Caki2 (cell line): ENCODE measurements at regions not wholly inside any gene's neighbourhood (a gene's known extent, or its start where the extent isn't known, plus 50 kb on each side); places are given as distances from the start of the nearest gene placed in this dataset.

ENCODE experiments used
- DNase-seq: peaks from one replicate; pipeline ENCODE4 v3.0.0-alpha.2; 2015; ENCODE audit warnings: low read depth
- in situ Hi-C: cut with HindIII; loops from 2 replicates; pipeline ENCODE4 v1.10.0; 2016; ENCODE audit warnings: low sequenced_read_pairs, low pct_unique_long_range_greater_than_20kb, mixed read lengths

DNA sequence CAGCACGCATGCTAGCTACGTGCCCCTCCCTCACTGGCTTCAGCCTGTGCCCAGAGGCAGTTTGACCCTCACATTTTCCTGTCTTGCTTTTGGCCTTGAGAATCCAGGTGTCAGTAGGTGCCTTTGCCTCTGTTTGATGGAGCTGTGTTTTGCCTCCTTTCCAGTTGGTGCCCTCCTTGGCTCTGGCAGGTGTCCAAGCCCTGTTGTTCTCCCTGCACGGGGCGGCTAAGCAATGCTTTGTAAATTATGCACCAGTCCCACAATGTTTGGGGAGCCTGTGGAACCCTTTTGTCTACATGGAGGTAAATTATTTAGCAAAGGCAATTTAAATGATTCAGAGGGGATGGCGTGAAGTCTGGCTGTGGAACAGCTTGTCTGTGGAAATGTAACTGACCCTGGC lies 202.9 kb upstream of the BOD1L1 start:
- in situ Hi-C loops = no loop called here
- DNase-seq = no peak

DNA sequence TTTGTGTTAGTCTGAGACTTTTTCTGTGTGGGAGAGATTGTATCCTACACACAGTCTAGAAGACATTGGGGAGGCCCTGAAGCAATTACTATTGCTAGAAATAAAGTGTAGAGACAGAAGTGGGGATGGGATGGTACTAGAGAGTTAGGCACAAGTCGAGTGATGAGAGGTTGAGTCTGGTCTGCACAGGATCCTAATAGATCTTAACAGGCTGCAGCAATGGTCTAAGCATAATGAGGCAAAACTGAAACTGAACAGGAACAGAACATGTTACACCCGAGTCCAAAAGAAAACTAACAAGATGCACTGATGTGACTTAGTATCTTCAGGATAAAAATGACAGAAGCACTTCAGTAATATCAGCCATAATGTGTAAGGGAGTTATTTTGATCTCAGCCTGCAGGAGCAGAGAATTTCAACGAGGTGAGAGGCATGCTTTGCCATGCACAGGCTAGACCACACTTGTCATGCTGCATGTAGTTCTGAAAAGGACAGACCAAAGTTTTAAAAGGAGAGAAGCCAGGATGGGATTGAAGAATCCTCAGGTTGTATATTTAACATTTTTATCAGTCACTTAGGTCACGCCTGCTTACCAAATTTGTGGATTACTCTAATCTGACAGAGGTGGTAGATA lies 205.8 kb upstream of the BOD1L1 start:
- in situ Hi-C loops = no loop called here
- DNase-seq = no peak

- DNase-seq = no peak
- in situ Hi-C loops = no loop called here
These were observed 209.7 kb upstream of the BOD1L1 start for GRCh38 chr4:13836946-13837912.

DNA sequence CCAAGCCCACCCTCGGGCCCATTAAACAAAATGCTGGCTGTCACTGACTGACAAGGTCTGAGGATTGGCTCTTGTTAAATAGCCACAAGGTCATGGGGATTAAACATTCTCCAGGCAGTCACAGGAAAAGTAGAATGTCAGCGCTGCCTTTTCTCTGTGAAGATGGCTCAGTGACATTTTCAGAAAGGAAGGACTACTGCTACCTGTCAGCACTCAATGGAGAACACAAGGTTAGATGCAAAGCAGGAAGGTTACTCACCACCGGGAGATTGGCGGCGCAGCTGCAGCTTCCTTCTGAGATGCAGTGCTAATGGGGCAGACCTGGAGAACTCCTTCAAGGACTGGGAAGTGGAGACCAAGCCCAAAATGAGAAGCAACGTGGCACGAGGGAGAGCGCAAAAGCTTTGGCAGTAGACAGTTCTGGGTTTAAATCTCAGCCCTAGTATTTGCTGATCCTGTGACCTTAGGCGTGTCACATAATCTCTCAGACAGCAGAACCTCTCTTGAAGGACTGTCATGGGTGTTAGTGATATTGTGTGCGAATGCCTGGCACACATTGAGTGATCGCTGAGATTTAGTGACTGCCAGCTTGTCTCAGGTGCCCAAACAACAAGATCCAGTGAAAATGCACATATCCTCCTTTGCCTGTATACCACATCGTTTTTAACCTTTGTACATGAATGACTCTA lies 213.1 kb upstream of the BOD1L1 start:
- in situ Hi-C loops = no loop called here
- no peak for DNase-seq

GRCh38 chr4:13844740-13845139 lies 217.2 kb upstream of the BOD1L1 start:
- no peak for DNase-seq
- in situ Hi-C loops = no loop called here

DNA sequence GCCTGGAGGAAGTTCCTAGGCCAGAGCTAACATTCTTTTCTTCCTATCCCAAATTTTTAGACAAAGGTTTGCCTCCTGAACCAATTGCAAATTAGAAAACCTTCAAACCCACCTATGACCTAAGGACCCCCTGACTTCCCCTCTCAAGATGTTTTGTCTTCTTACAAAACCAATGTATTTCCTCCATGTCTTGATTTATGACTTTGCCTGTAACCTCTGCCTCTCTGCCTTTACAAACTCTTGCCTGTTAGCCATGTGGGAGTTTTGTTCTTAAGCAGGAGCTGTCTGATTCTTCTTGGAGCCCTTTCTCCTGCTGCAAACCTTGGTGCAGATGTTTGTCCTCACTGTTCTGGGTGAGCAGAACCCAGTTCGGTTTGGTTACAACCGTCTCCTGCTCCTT lies 222.3 kb upstream of the BOD1L1 start:
- in situ Hi-C loops = no loop called here

GRCh38 chr4:13851085-13851940 lies 223.8 kb upstream of the BOD1L1 start:
- no peak for DNase-seq
- in situ Hi-C loops = no loop called here

More for the DNA sequence above, 222.3 kb upstream of the BOD1L1 start:
- DNase-seq = no peak

DNA sequence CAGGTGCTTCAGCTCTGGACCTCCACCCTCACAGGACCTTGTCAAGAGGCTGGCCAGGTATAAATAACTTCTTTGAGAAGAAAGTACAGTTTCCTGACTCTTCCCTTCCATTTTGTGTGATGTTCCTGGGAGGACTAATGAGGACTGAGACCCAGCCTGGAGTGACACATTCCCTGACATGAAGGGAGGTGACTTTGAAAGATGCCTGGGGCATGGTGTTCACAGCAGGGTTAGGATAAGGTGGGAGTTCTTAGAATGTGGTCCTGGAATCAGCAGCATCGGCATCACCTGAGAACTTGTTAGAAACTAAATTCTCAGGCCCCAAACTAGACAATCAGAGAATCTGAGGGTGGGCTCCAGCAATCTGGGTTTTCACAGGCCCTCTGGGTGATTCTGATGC lies 224.9 kb upstream of the BOD1L1 start:
- no peak for DNase-seq
- in situ Hi-C loops = no loop called here

DNA sequence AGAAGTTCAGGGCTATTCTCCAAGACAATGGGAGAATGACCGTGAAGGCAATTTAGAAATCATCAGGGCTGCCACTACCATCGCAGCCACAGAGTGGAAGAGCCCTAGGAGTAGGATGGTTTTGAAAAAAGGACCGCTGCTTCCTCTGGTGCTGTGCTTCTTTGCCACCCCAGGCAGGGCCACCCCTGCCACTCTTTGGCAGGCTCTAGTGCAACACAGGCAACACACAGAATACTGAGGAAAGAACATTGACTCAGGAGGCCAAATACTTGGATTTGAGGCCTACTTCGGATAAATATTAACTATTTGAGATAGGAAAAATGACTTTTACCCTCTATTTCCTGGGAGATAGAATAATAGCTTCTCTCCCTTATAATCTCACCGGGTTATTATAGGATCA lies 228.9 kb upstream of the BOD1L1 start:
- DNase-seq = no peak
- in situ Hi-C loops = no loop called here

- in situ Hi-C loops = no loop called here
- DNase-seq = no peak
These were observed 229.9 kb upstream of the BOD1L1 start for GRCh38 chr4:13857397-13857796.

- in situ Hi-C loops = no loop called here
- no peak for DNase-seq
These were observed 230.3 kb upstream of the BOD1L1 start for GRCh38 chr4:13857800-13858199.

GRCh38 chr4:13859423-13859822 lies 231.9 kb upstream of the BOD1L1 start:
- in situ Hi-C loops = no loop called here
- no peak for DNase-seq

GRCh38 chr4:13860126-13860525 lies 232.6 kb upstream of the BOD1L1 start:
- in situ Hi-C loops = no loop called here

DNA sequence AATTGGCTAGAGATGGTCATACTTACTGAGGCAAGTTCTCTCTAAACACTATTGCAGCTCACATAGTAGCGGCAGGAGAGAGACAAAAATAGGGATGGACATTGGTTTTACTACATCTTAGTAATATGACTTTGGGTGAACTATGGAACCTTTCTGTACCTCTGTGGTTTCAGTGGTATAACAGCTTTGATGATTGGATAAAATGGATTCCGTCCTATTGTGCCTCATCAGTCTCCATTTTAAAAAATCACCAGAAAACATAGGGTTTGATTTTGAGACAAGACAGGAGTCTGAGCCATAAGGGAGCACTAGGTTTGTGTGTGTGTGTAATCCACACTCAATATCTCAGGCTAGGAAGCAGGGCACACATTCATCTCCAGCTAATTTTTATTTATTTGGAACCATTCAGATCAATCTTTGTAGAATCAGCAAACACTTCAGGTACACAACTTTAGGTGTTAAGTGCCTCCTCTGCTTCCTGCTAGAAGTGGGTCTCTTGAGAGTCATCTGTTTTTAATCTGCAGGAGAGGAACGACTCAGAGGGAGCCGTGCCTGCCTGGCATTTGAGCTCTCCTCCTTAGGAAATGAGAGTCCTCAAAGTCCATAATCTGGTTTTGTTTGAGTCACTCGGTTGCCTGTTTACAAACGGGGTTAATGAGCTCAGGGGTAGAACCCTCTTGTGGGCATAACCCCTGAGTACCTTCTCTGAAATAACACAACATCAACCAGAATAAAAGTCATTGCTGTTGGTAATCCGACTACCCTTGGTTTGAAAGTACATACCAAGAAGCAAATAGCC lies 238.5 kb upstream of the BOD1L1 start:
- DNase-seq = no peak
- in situ Hi-C loops = no loop called here

More at GRCh38 chr4:13860126-13860525, 232.6 kb upstream of the BOD1L1 start:
- DNase-seq = no peak

DNA sequence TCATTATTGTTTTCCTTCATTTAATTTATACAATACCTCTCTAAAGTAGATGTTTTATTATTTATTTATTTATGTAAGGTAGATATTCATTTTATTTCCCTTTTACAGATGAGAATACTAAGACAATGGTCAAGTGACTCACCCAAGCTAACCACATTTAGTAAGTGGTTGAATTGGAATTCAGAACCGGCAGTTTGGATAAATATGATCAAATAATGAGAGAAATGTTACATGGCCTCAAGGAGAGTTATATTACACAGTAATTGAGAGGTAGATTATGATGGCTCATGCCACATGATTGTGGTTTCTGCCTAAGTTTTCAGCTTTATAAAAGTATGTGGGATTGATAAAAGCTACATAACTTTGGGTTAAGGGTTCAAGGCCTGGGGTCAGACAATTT lies 239.4 kb upstream of the BOD1L1 start:
- no peak for DNase-seq
- in situ Hi-C loops = no loop called here

DNA sequence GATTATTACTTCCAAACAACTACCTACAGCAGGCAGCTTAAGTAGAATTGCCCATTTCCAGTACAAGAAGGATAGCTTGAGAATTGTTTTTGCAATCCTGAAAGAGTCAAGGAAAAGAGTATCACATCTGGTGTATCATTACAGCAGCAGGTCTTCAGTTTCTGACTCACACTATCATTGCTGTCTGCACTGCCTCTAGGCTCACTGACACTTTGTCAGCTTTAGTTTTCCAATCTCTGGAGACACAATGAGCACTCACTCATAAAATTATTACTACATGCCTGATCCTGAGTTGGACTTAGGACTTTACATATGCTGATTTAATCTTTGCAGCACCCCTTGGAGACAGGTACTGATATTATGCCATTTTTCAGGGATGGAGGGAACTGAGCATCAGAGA lies 244.6 kb upstream of the BOD1L1 start:
- in situ Hi-C loops = no loop called here
- DNase-seq = no peak

GRCh38 chr4:13872955-13873354 lies 245.4 kb upstream of the BOD1L1 start:
- in situ Hi-C loops = no loop called here

GRCh38 chr4:13875181-13875580 lies 247.7 kb upstream of the BOD1L1 start:
- no peak for DNase-seq
- in situ Hi-C loops = no loop called here

More at GRCh38 chr4:13872955-13873354, 245.4 kb upstream of the BOD1L1 start:
- no peak for DNase-seq
